WTC11 (cell line): ENCODE measurements at regions not wholly inside any gene's neighbourhood (a gene's known extent, or its start where the extent isn't known, plus 50 kb on each side); places are given as distances from the start of the nearest gene placed in this dataset.

Experiments
- ATAC-seq: fragments of 200-7000 bp; cut with Tn5 transposase; 2 replicates; pipeline ENCODE4 v1.10.0; 2021; ENCODE audit warnings: mild to moderate bottlenecking, moderate library complexity
- CTCF ChIA-PET: fragments of 300-600 bp; sonication (Branson Sonifier 250); formaldehyde crosslinking; loops from one replicate; lab custom pipeline; 2021; ENCODE audit warnings: antibody characterized with exemption; lab: Charles Lee
- POLR2A ChIA-PET: fragments of 350-600 bp; sonication (Branson Sonifier 250); formaldehyde crosslinking; loops from one replicate; lab custom pipeline; 2021; ENCODE audit warnings: antibody characterized with exemption; lab: Charles Lee
- DNase-seq: peaks from one replicate; pipeline ENCODE4 v3.0.0; 2021; ENCODE audit warnings: low spot score
- H3K27ac Mint-ChIP-seq: 2 replicates; pipeline ENCODE4 v1.8.0; 2021; ENCODE audit warnings: mixed read lengths
- H3K27me3 Mint-ChIP-seq: 2 replicates; pipeline ENCODE4 v1.8.0; 2021; ENCODE audit warnings: low read depth, mild to moderate bottlenecking, moderate library complexity, mixed read lengths
- H3K36me3 Mint-ChIP-seq: 2 replicates; pipeline ENCODE4 v1.8.0; 2021; ENCODE audit warnings: mixed read lengths
- H3K4me1 Mint-ChIP-seq: 2 replicates; pipeline ENCODE4 v1.8.0; 2022; ENCODE audit warnings: mixed read lengths
- H3K4me3 Mint-ChIP-seq: 2 replicates; pipeline ENCODE4 v1.8.0; 2021; ENCODE audit warnings: mild to moderate bottlenecking, moderate library complexity, mixed read lengths
- H3K9me3 Mint-ChIP-seq: 2 replicates; pipeline ENCODE4 v1.8.0; 2021; ENCODE audit warnings: mixed read lengths
- AFF4 ChIP-seq: sonication (generic); formaldehyde crosslinking; IDR thresholded peaks from 2 replicates; pipeline ENCODE4 v1.8.1; 2023; ENCODE audit warnings: mild to moderate bottlenecking, missing genetic modification reagents, borderline replicate concordance
- EMX1 ChIP-seq: fragments of 250-450 bp; sonication (Bioruptor Pico); IDR thresholded peaks from 2 replicates; pipeline ENCODE4 v1.8.0; 2021; ENCODE audit warnings: mild to moderate bottlenecking
- MLX ChIP-seq: sonication (generic); formaldehyde crosslinking; IDR thresholded peaks from 2 replicates; pipeline ENCODE4 v1.8.1; 2023; ENCODE audit warnings: mild to moderate bottlenecking, missing genetic modification reagents, moderate library complexity
- MXD4 ChIP-seq: fragments of 250-450 bp; sonication (Bioruptor Pico); IDR thresholded peaks from 2 replicates; pipeline ENCODE4 v1.8.0; 2021; ENCODE audit warnings: mild to moderate bottlenecking, moderate library complexity, borderline replicate concordance
- PRDM15 ChIP-seq: sonication (generic); formaldehyde crosslinking; IDR thresholded peaks from 2 replicates; pipeline ENCODE4 v1.8.0; 2022; ENCODE audit warnings: missing genetic modification reagents
- PREB ChIP-seq: sonication (generic); formaldehyde crosslinking; IDR thresholded peaks from 2 replicates; pipeline ENCODE4 v1.8.1; 2022; ENCODE audit warnings: mild to moderate bottlenecking, missing genetic modification reagents, moderate library complexity, borderline replicate concordance
- PRRX2 ChIP-seq: fragments of 250-450 bp; sonication (Bioruptor Pico); IDR thresholded peaks from 2 replicates; pipeline ENCODE4 v1.8.0; 2021; ENCODE audit warnings: mild to moderate bottlenecking
- RELA ChIP-seq: sonication (generic); formaldehyde crosslinking; IDR thresholded peaks from 2 replicates; pipeline ENCODE4 v1.8.1; 2022; ENCODE audit warnings: missing genetic modification reagents, mild to moderate bottlenecking, borderline replicate concordance
- SMAD3 ChIP-seq: sonication (generic); formaldehyde crosslinking; IDR thresholded peaks from 2 replicates; pipeline ENCODE4 v1.8.0; 2022; ENCODE audit warnings: missing genetic modification reagents, mild to moderate bottlenecking, borderline replicate concordance
- ZBTB21 ChIP-seq: sonication (generic); formaldehyde crosslinking; IDR thresholded peaks from 2 replicates; pipeline ENCODE4 v1.8.1; 2023; ENCODE audit warnings: mild to moderate bottlenecking, missing genetic modification reagents, borderline replicate concordance
- ZNF416 ChIP-seq: fragments of 250-450 bp; sonication (Bioruptor Pico); IDR thresholded peaks from 2 replicates; pipeline ENCODE4 v1.9.0; 2021; ENCODE audit warnings: mild to moderate bottlenecking, inconsistent platforms
- ZNF532 ChIP-seq: fragments of 250-450 bp; sonication (Bioruptor Pico); IDR thresholded peaks from 2 replicates; pipeline ENCODE4 v1.9.0; 2021; ENCODE audit warnings: mild to moderate bottlenecking, borderline replicate concordance

GRCh38 chr13:34833562-34834182 is 108.4 kb upstream of the NBEA start (continued):
- TF ChIP-seq AFF4: no peak
- no peak for TF ChIP-seq PREB (CRISPR knock-in tag)
- no peak for TF ChIP-seq ZBTB21 (CRISPR knock-in tag)
- no peak for TF ChIP-seq MLX

- TF ChIP-seq MXD4 (no peak), RELA (no peak), SMAD3 (CRISPR knock-in tag) (no peak), ZNF532 (no peak), PRRX2 (CRISPR knock-in tag) (no peak), PRDM15 (CRISPR knock-in tag) (no peak), EMX1 (CRISPR knock-in tag) (no peak), ZNF416 (CRISPR knock-in tag) (no peak)
- Mint-ChIP-seq H3K4me3 (no peak overlapping the region), H3K36me3 (no peaks in the 10 kb centered on the region), H3K27ac (no peak overlapping the region), H3K27me3 (no peaks in the 10 kb centered on the region), H3K4me1 (peaks cover 3% of the 10 kb centered on the region), H3K9me3 (no peaks in the 10 kb centered on the region)
- ATAC-seq (no peak), DNase-seq (no peak)
- ChIA-PET POLR2A (no interaction called here), CTCF (interaction anchor here (1.3 kb wide), 1 partner anchor 9 kb away, joined by 3 read pairs; no protein-coding TSS in a partner anchor)
Observed at GRCh38 chr13:34842466-34842865, 99.6 kb upstream of the NBEA start.
